ENCODE measurements at regions not wholly inside any gene's neighbourhood (a gene's known extent, or its start where the extent isn't known, plus 50 kb on each side); places are given as distances from the start of the nearest gene placed in this dataset.

DNA sequence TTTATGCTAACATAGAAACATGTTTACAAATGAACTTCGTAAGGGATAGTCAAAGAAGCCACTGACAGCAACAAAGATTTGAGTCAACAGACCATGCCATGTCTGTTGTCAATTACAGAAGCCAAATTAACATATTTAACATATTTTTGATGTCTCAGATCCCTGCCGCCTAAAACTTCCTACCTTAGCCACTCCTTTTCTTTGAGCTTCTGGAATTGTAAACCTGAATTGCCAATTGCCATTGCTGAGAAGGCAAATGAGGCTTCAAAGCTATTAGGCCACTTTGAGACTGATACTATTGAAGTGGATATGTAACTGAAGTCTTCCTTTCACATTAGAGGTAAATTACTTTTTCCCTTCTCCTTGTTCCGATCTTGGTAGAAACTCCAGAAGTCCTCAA is 66.0 kb upstream of the DSEL start:
- Histone ChIP-seq H3K4me3 (no peak overlapping the region), H3K4me1 (ENCODE audit: low read depth) (no peaks in the 10 kb centered on the region), H3K36me3 (ENCODE audit: low read depth) (no peaks in the 10 kb centered on the region), H3K9me3 (no peaks in the 10 kb centered on the region)
- ATAC-seq (no peak), DNase-seq (no peak)
- intact Hi-C loops (cut with DNase I, micrococcal nuclease): no loop called here
- TF ChIP-seq, protein P1, sequence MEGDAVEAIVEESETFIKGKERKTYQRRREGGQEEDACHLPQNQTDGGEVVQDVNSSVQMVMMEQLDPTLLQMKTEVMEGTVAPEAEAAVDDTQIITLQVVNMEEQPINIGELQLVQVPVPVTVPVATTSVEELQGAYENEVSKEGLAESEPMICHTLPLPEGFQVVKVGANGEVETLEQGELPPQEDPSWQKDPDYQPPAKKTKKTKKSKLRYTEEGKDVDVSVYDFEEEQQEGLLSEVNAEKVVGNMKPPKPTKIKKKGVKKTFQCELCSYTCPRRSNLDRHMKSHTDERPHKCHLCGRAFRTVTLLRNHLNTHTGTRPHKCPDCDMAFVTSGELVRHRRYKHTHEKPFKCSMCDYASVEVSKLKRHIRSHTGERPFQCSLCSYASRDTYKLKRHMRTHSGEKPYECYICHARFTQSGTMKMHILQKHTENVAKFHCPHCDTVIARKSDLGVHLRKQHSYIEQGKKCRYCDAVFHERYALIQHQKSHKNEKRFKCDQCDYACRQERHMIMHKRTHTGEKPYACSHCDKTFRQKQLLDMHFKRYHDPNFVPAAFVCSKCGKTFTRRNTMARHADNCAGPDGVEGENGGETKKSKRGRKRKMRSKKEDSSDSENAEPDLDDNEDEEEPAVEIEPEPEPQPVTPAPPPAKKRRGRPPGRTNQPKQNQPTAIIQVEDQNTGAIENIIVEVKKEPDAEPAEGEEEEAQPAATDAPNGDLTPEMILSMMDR (IDR thresholded peaks at IDR 0.05): no peak

DNA sequence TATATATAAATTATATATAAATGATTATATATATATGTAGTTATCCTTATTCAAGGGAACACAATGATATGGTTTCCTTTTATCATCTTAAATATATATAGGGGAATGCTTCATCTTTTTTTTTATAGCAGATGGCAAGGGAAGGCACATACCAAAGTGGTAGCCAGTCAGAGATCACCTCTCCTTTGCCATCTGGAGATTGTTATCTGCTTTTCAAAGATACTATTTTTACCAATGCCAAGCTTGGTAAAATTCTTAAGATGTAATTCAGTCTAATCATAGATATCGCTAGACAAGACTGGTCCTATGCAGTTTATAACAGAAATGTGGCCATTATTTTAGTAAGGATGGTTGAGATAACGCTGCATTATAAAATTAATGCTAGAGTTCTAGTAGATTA is 64.7 kb upstream of the DSEL start:
- no peak for ATAC-seq
- TF ChIP-seq, protein P1 (IDR thresholded peaks at IDR 0.05): no peak
- Histone ChIP-seq H3K4me3 (no peak overlapping the region), H3K4me1 (ENCODE audit: low read depth) (no peaks in the 10 kb centered on the region), H3K9me3 (no peaks in the 10 kb centered on the region), H3K36me3 (ENCODE audit: low read depth) (no peaks in the 10 kb centered on the region)
- intact Hi-C loops (cut with DNase I, micrococcal nuclease): no loop called here
- no peak for DNase-seq

DNA sequence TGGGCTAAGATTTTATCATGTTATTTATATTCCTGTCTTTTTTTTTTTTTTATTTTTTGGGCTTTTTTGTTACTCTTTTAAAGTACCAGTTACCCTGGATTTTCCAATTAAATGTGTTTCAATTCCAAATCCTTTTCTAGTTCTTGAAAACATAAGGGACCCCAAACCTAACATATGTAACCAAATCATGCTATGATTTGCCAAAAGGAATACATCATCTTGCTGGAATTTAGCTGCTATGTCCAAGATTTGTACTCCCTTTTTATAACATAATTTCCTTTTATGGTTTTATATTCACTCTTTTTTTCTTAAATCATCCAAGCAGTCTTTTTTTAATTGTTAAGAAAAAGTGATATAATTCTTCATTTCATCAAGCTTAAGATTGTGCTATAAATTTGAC is 60.9 kb upstream of the DSEL start:
- ATAC-seq (no peak), DNase-seq (no peak)
- H3K4me3 ChIP-seq: no peak overlapping the region
- H3K4me1 ChIP-seq (ENCODE audit: low read depth): no peaks in the 10 kb centered on the region
- H3K9me3 ChIP-seq: no peaks in the 10 kb centered on the region
- intact Hi-C loops (cut with DNase I, micrococcal nuclease): no loop called here
- TF ChIP-seq, protein P1 (IDR thresholded peaks at IDR 0.05): no peak
- H3K36me3 ChIP-seq (ENCODE audit: low read depth): no peaks in the 10 kb centered on the region

DNA sequence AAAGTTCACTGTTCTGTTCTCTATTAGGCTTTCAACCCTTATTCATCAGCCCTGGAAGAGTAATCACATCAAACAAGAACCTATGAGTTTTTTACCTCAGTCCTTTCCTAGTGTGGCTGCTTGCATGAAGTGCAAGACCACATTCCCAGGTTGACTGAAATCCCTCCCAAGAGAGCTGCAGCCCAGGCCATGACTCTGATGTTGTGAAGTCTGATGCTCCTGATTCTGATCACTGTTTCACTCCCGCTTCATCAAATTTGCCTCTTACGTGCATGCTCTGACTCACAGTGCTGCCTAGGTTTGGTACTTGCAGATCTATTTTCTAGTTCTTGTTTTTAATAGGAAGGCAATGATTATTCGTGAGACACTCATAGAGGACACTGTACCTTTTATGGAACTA is 58.2 kb upstream of the DSEL start:
- H3K4me3 ChIP-seq: no peak overlapping the region

DNA sequence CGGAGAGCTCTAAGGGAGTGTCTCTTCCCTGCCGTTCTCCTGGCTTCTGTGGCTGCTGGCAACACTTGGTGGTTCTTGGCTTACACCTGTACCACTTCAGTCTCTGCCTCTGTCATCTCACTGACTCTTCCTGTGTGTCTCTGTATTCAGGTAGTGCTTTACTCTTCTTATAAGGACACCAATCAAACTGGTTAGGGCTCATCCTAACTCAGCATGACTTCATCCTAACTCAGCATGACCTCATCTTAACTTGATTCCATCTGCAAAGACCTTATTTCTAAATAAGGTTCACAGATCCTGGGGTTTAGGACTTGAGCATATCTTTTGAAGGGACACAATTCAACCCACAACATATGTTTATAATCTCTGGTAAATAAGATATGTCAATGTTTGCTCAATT is 51.6 kb upstream of the DSEL start:
- Histone ChIP-seq H3K9me3 (no peaks in the 10 kb centered on the region), H3K4me3 (no peak overlapping the region), H3K4me1 (ENCODE audit: low read depth) (no peaks in the 10 kb centered on the region), H3K36me3 (ENCODE audit: low read depth) (no peaks in the 10 kb centered on the region)
- intact Hi-C loops (cut with DNase I, micrococcal nuclease): no loop called here
- TF ChIP-seq, protein P1 (IDR thresholded peaks at IDR 0.05): no peak
- no peak for ATAC-seq
- DNase-seq: no peak

More for the DNA sequence above, 58.2 kb upstream of the DSEL start:
- ATAC-seq: no peak
- TF ChIP-seq, protein P1 (IDR thresholded peaks at IDR 0.05): no peak
- Histone ChIP-seq H3K36me3 (ENCODE audit: low read depth) (no peaks in the 10 kb centered on the region), H3K9me3 (no peaks in the 10 kb centered on the region), H3K4me1 (ENCODE audit: low read depth) (no peaks in the 10 kb centered on the region)
- DNase-seq: no peak
- intact Hi-C loops (cut with DNase I, micrococcal nuclease): no loop called here
